ENCODE measurements at regions not wholly inside any gene's neighbourhood (a gene's known extent, or its start where the extent isn't known, plus 50 kb on each side); places are given as distances from the start of the nearest gene placed in this dataset.

DNA sequence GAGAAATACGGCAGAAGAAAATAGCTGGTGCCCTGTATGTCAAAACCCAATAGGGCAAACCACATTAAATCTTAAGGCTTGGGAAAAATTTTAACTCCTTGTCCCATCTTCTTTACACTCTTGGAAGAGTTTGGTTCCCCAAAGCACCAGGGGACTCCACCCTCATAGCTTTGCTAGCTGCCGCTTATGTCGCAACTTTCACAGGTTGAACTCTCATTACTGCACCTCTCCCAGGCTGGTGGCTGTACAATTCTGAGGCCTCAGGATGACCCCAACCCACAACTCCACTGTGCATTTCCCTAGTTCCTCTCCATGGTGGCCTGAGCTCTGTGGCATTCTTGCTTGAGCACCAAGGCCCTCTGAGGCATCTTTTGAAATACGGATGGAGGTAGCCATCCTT, 1478.8 kb downstream of the FAM133A start:
- no peak for TF ChIP-seq SP1 (IDR thresholded peaks at IDR 0.05)
- TF ChIP-seq, protein P1, sequence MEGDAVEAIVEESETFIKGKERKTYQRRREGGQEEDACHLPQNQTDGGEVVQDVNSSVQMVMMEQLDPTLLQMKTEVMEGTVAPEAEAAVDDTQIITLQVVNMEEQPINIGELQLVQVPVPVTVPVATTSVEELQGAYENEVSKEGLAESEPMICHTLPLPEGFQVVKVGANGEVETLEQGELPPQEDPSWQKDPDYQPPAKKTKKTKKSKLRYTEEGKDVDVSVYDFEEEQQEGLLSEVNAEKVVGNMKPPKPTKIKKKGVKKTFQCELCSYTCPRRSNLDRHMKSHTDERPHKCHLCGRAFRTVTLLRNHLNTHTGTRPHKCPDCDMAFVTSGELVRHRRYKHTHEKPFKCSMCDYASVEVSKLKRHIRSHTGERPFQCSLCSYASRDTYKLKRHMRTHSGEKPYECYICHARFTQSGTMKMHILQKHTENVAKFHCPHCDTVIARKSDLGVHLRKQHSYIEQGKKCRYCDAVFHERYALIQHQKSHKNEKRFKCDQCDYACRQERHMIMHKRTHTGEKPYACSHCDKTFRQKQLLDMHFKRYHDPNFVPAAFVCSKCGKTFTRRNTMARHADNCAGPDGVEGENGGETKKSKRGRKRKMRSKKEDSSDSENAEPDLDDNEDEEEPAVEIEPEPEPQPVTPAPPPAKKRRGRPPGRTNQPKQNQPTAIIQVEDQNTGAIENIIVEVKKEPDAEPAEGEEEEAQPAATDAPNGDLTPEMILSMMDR (IDR thresholded peaks at IDR 0.05; ENCODE audit: low read depth, low read length, missing input control) = no peak
- TF ChIP-seq RAD21 (IDR thresholded peaks at IDR 0.05) = no peak
- no peak for TF ChIP-seq EGR1 (IDR thresholded peaks at IDR 0.05; ENCODE audit: low read depth in 2 of 2)
- TF ChIP-seq, protein P2, sequence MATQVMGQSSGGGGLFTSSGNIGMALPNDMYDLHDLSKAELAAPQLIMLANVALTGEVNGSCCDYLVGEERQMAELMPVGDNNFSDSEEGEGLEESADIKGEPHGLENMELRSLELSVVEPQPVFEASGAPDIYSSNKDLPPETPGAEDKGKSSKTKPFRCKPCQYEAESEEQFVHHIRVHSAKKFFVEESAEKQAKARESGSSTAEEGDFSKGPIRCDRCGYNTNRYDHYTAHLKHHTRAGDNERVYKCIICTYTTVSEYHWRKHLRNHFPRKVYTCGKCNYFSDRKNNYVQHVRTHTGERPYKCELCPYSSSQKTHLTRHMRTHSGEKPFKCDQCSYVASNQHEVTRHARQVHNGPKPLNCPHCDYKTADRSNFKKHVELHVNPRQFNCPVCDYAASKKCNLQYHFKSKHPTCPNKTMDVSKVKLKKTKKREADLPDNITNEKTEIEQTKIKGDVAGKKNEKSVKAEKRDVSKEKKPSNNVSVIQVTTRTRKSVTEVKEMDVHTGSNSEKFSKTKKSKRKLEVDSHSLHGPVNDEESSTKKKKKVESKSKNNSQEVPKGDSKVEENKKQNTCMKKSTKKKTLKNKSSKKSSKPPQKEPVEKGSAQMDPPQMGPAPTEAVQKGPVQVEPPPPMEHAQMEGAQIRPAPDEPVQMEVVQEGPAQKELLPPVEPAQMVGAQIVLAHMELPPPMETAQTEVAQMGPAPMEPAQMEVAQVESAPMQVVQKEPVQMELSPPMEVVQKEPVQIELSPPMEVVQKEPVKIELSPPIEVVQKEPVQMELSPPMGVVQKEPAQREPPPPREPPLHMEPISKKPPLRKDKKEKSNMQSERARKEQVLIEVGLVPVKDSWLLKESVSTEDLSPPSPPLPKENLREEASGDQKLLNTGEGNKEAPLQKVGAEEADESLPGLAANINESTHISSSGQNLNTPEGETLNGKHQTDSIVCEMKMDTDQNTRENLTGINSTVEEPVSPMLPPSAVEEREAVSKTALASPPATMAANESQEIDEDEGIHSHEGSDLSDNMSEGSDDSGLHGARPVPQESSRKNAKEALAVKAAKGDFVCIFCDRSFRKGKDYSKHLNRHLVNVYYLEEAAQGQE (IDR thresholded peaks at IDR 0.05) = no peak
- TF ChIP-seq, protein P3, sequence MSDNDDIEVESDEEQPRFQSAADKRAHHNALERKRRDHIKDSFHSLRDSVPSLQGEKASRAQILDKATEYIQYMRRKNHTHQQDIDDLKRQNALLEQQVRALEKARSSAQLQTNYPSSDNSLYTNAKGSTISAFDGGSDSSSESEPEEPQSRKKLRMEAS (IDR thresholded peaks at IDR 0.05) = no peak

All from liver (tissue), 3 donors.